ENCODE measurements at regions not wholly inside any gene's neighbourhood (a gene's known extent, or its start where the extent isn't known, plus 50 kb on each side); places are given as distances from the start of the nearest gene placed in this dataset.
"Not testable (repeated sequence)": the region's sequence is repeated elsewhere in the genome, so short reads cannot be mapped to it uniquely, and the experiment has no call there.

GRCh38 chrX:6990552-6991193, 156.8 kb upstream of the STS start:
- Histone ChIP-seq H3K27me3 (ENCODE audit: control insufficient read depth, insufficient read depth, low read length) (no peaks in the 10 kb centered on the region), H3K36me3 (ENCODE audit: control insufficient read depth, insufficient read depth, low read length) (no peaks in the 10 kb centered on the region), H3K4me3 (ENCODE audit: low read depth, low read length) (no peak overlapping the region)
- no peak for FAIRE-seq
- peak; percentile 32 for DNase-seq (ENCODE audit: low read depth)
- no peak for TF ChIP-seq CTCF (IDR thresholded peaks at IDR 0.05; ENCODE audit: insufficient read depth, low read length, severe bottlenecking)

- no peaks in the 10 kb centered on the region for H3K36me3 ChIP-seq (ENCODE audit: control insufficient read depth, insufficient read depth, low read length)
- no peak overlapping the region for H3K4me3 ChIP-seq (ENCODE audit: low read depth, low read length)
- FAIRE-seq, result no peak
- H3K27me3 ChIP-seq (ENCODE audit: control insufficient read depth, insufficient read depth, low read length), result no peaks in the 10 kb centered on the region
- peak; percentile 7 for DNase-seq (ENCODE audit: low read depth)
- TF ChIP-seq CTCF (IDR thresholded peaks at IDR 0.05; ENCODE audit: insufficient read depth, low read length, severe bottlenecking), result no peak
Measured at GRCh38 chrX:6989858-6990257, 157.7 kb upstream of the STS start.

GRCh38 chrX:6988694-6989093, 158.8 kb upstream of the STS start:
- H3K4me3 ChIP-seq (ENCODE audit: low read depth, low read length); FAIRE-seq; H3K36me3 ChIP-seq (ENCODE audit: control insufficient read depth, insufficient read depth, low read length); DNase-seq (ENCODE audit: low read depth); H3K27me3 ChIP-seq (ENCODE audit: control insufficient read depth, insufficient read depth, low read length): not testable (repeated sequence)

GRCh38 chrX:6986915-6987314, 160.6 kb upstream of the STS start:
- no peak for FAIRE-seq

GRCh38 chrX:6985537-6985936, 162.0 kb upstream of the STS start:
- no peak overlapping the region for H3K4me3 ChIP-seq (ENCODE audit: low read depth, low read length)
- DNase-seq (ENCODE audit: low read depth) (no peak), FAIRE-seq (no peak)
- TF ChIP-seq CTCF (IDR thresholded peaks at IDR 0.05; ENCODE audit: insufficient read depth, low read length, severe bottlenecking), result no peak
- H3K36me3 ChIP-seq (ENCODE audit: control insufficient read depth, insufficient read depth, low read length), result no peaks in the 10 kb centered on the region
- no peaks in the 10 kb centered on the region for H3K27me3 ChIP-seq (ENCODE audit: control insufficient read depth, insufficient read depth, low read length)

More at GRCh38 chrX:6986915-6987314, 160.6 kb upstream of the STS start:
- no peak for TF ChIP-seq CTCF (IDR thresholded peaks at IDR 0.05; ENCODE audit: insufficient read depth, low read length, severe bottlenecking)
- no peaks in the 10 kb centered on the region for H3K27me3 ChIP-seq (ENCODE audit: control insufficient read depth, insufficient read depth, low read length)
- no peaks in the 10 kb centered on the region for H3K36me3 ChIP-seq (ENCODE audit: control insufficient read depth, insufficient read depth, low read length)
- no peak overlapping the region for H3K4me3 ChIP-seq (ENCODE audit: low read depth, low read length)
- DNase-seq (ENCODE audit: low read depth), result no peak

- FAIRE-seq, result no peak
Measured at GRCh38 chrX:6983207-6983955, 164.1 kb upstream of the STS start.

More at GRCh38 chrX:6983207-6983955, 164.1 kb upstream of the STS start:
- no peaks in the 10 kb centered on the region for H3K36me3 ChIP-seq (ENCODE audit: control insufficient read depth, insufficient read depth, low read length)
- TF ChIP-seq CTCF (IDR thresholded peaks at IDR 0.05; ENCODE audit: insufficient read depth, low read length, severe bottlenecking), result no peak
- H3K27me3 ChIP-seq (ENCODE audit: control insufficient read depth, insufficient read depth, low read length), result no peaks in the 10 kb centered on the region
- no peak overlapping the region for H3K4me3 ChIP-seq (ENCODE audit: low read depth, low read length)
- no peak for DNase-seq (ENCODE audit: low read depth)
